H1 (cell line): ENCODE measurements at regions not wholly inside any gene's neighbourhood (a gene's known extent, or its start where the extent isn't known, plus 50 kb on each side); places are given as distances from the start of the nearest gene placed in this dataset.

Experiments used
- CTCF ChIA-PET: fragments of 300-600 bp; sonication (Branson Sonifier 250); formaldehyde crosslinking; loops from one replicate; lab custom pipeline; 2021; ENCODE audit not compliant: partially characterized antibody; lab: Charles Lee
- POLR2A ChIA-PET: fragments of 300-600 bp; sonication (Branson Sonifier 250); formaldehyde crosslinking; loops from one replicate; lab custom pipeline; 2021; ENCODE audit warnings: inconsistent platforms; ENCODE audit not compliant: partially characterized antibody; lab: Charles Lee
- DNase-seq, 2 experiments: peaks; one replicate each; pipeline versions ENCODE4 v3.0.0 to v3.0.0-alpha.2; 2010 to 2022; ENCODE audit warnings: low spot score in 2 of 2, low read depth in 1 of 2, mixed read lengths in 1 of 2
- FAIRE-seq: peaks from 2 replicates; lab custom pipeline; 2011; peaks lifted over from hg19 to GRCh38; lab: Jason Lieb, UNC
- H2AFZ ChIP-seq: 2 replicates; pipeline ENCODE4 v1.8.1; 2012; ENCODE audit warnings: low read length, inconsistent platforms
- H2AK5ac ChIP-seq: 2 replicates; pipeline ENCODE4 v1.6.1; 2013; ENCODE audit warnings: low read depth, low read length
- H2BK120ac ChIP-seq: replicated peaks from 2 replicates; pipeline ENCODE3; 2013; ENCODE audit warnings: low read depth, low read length, inconsistent platforms
- H2BK12ac ChIP-seq: 2 replicates; pipeline ENCODE4 v1.6.1; 2013; ENCODE audit warnings: low read depth, low read length
- H2BK15ac ChIP-seq: 2 replicates; pipeline ENCODE4 v1.6.1; 2013; ENCODE audit warnings: low read length
- H2BK20ac ChIP-seq: 2 replicates; pipeline ENCODE4 v1.6.1; 2013; ENCODE audit warnings: low read length
- H2BK5ac ChIP-seq: 2 replicates; pipeline ENCODE4 v1.6.1; 2013; ENCODE audit warnings: low read depth, low read length
- H3K14ac ChIP-seq: 2 replicates; pipeline ENCODE4 v1.6.1; 2013; ENCODE audit warnings: inconsistent platforms; ENCODE audit not compliant: insufficient read length
- H3K18ac ChIP-seq: 2 replicates; pipeline ENCODE4 v1.6.1; 2013; ENCODE audit warnings: low read length; ENCODE audit errors: extremely low read depth
- H3K23ac ChIP-seq: 2 replicates; pipeline ENCODE4 v1.6.1; 2013; ENCODE audit warnings: inconsistent platforms; ENCODE audit not compliant: insufficient read length
- H3K23me2 ChIP-seq: 2 replicates; pipeline ENCODE4 v1.6.1; 2013; ENCODE audit warnings: low read depth, low read length
- H3K27ac ChIP-seq: 2 replicates; pipeline ENCODE4 v1.6.1; 2011; ENCODE audit warnings: low read depth, low read length, inconsistent platforms
- H3K27me3 ChIP-seq, 4 experiments: replicated peaks in 1 of 4; 1 replicate in 1 of 4; 2 replicates in 3 of 4; pipeline versions ENCODE4 v1.6.1 to v1.8.1; 2011 to 2013; ENCODE audit warnings: low read length in 3 of 4, mild to moderate bottlenecking in 3 of 4, inconsistent platforms in 2 of 4, mixed read lengths in 2 of 4, moderate library complexity in 1 of 4; ENCODE audit not compliant: control insufficient read depth in 3 of 4, insufficient read depth in 3 of 4; ENCODE audit errors: extremely low read depth in 1 of 4
- H3K36me3 ChIP-seq, 4 experiments: 2 replicates each; pipeline versions ENCODE4 v1.6.1 to v1.8.1; 2011 to 2013; ENCODE audit warnings: mild to moderate bottlenecking in 4 of 4, low read length in 3 of 4, moderate library complexity in 2 of 4, control low read depth in 1 of 4, inconsistent platforms in 1 of 4; ENCODE audit not compliant: insufficient read depth in 4 of 4, control insufficient read depth in 2 of 4
- H3K4ac ChIP-seq: replicated peaks from 2 replicates; pipeline ENCODE3; 2013; ENCODE audit warnings: low read length, low read depth, mixed read lengths, inconsistent platforms; ENCODE audit not compliant: insufficient read length
- H3K4me1 ChIP-seq, 4 experiments: replicated peaks in 1 of 4; 1 replicate in 1 of 4; 2 replicates in 3 of 4; pipeline versions ENCODE4 v1.6.1 to v1.8.1; 2011 to 2013; ENCODE audit warnings: low read length in 3 of 4, inconsistent platforms in 2 of 4, mixed read lengths in 1 of 4; ENCODE audit not compliant: insufficient read depth in 4 of 4, control insufficient read depth in 3 of 4
- H3K4me2 ChIP-seq, 2 experiments: 2 replicates each; pipeline versions ENCODE4 v1.6.1 to v1.8.1; 2011 to 2013; ENCODE audit warnings: low read depth in 2 of 2, low read length in 2 of 2, control low read depth in 1 of 2, inconsistent platforms in 1 of 2, mild to moderate bottlenecking in 1 of 2; ENCODE audit not compliant: insufficient read depth in 1 of 2
- H3K4me3 ChIP-seq, 4 experiments: fragments of 200-600, 300-600 bp in 1 of 4; sonication (generic), shearing (Covaris generic), sonication (Bioruptor Twin) in 1 of 4; 2 replicates each; pipeline versions ENCODE4 v1.5.1 to v1.8.1; 2011 to 2016; ENCODE audit warnings: low read length in 4 of 4, low read depth in 3 of 4, control low read depth in 2 of 4, inconsistent platforms in 2 of 4, mild to moderate bottlenecking in 2 of 4, mixed read lengths in 1 of 4, moderate library complexity in 1 of 4; ENCODE audit not compliant: insufficient read depth in 2 of 4; ENCODE audit errors: extremely low read depth in 1 of 4
- H3K56ac ChIP-seq: replicated peaks from 2 replicates; pipeline ENCODE3; 2013; ENCODE audit warnings: low read depth, mild to moderate bottlenecking, mixed read lengths, low read length, inconsistent platforms; ENCODE audit not compliant: insufficient read length
- H3K79me1 ChIP-seq: 2 replicates; pipeline ENCODE4 v1.6.1; 2013; ENCODE audit warnings: low read depth, low read length, control low read depth
- H3K79me2 ChIP-seq, 2 experiments: 2 replicates each; pipeline versions ENCODE4 v1.6.1 to v1.8.1; 2012 to 2013; ENCODE audit warnings: low read length in 2 of 2, mild to moderate bottlenecking in 2 of 2, inconsistent platforms in 1 of 2; ENCODE audit not compliant: insufficient read depth in 2 of 2, control insufficient read depth in 1 of 2
- H3K9ac ChIP-seq, 4 experiments: replicated peaks in 1 of 4; 1 replicate in 1 of 4; 2 replicates in 3 of 4; pipeline versions ENCODE4 v1.6.1 to v1.8.1; 2011 to 2013; ENCODE audit warnings: low read depth in 3 of 4, low read length in 3 of 4, control low read depth in 2 of 4, mild to moderate bottlenecking in 2 of 4, moderate library complexity in 2 of 4, inconsistent platforms in 1 of 4; ENCODE audit errors: extremely low read depth in 1 of 4
- H3K9me3 ChIP-seq, 2 experiments: 2 replicates each; pipeline versions ENCODE4 v1.6.1 to v1.8.1; 2012 to 2013; ENCODE audit warnings: mild to moderate bottlenecking in 2 of 2, moderate library complexity in 2 of 2, control low read depth in 1 of 2, inconsistent platforms in 1 of 2, low read depth in 1 of 2, low read length in 1 of 2, mixed read lengths in 1 of 2; ENCODE audit not compliant: insufficient read depth in 2 of 2
- H4K20me1 ChIP-seq, 2 experiments: replicated peaks in 1 of 2; 2 replicates each; pipeline versions ENCODE3 to v1.8.1; 2011 to 2013; ENCODE audit warnings: inconsistent platforms in 2 of 2, low read length in 2 of 2, mild to moderate bottlenecking in 1 of 2; ENCODE audit not compliant: insufficient read depth in 2 of 2, control insufficient read depth in 1 of 2
- H4K5ac ChIP-seq: 2 replicates; pipeline ENCODE4 v1.6.1; 2013; ENCODE audit warnings: low read length, low read depth, mixed read lengths, inconsistent platforms; ENCODE audit not compliant: insufficient read length
- H4K8ac ChIP-seq: 2 replicates; pipeline ENCODE4 v1.8.0; 2013; ENCODE audit warnings: mild to moderate bottlenecking, moderate library complexity, low read length, inconsistent platforms; ENCODE audit not compliant: insufficient read depth; ENCODE audit errors: extremely low read depth
- H4K91ac ChIP-seq: replicated peaks from 2 replicates; pipeline ENCODE3; 2013; ENCODE audit warnings: low read length, mixed read lengths, inconsistent platforms; ENCODE audit not compliant: insufficient read length
- GABPA ChIP-seq: IDR thresholded peaks from 2 replicates; pipeline ENCODE4 v1.6.1; 2011; ENCODE audit warnings: mild to moderate bottlenecking, low read length, moderate library complexity, borderline replicate concordance; ENCODE audit not compliant: insufficient read depth
- RXRA ChIP-seq: IDR thresholded peaks from 2 replicates; pipeline ENCODE4 v1.6.1; 2011; ENCODE audit warnings: low read depth, mild to moderate bottlenecking, low read length, moderate library complexity; ENCODE audit not compliant: insufficient read depth
- SP2 ChIP-seq: IDR thresholded peaks from 2 replicates; pipeline ENCODE4 v1.6.1; 2012; ENCODE audit warnings: mild to moderate bottlenecking, low read length, inconsistent platforms
- TAF1 ChIP-seq: IDR thresholded peaks from 2 replicates; pipeline ENCODE4 v1.6.1; 2011; ENCODE audit warnings: mild to moderate bottlenecking, low read depth, low read length
- TAF7 ChIP-seq: optimal IDR thresholded peaks from 2 replicates; pipeline ENCODE3; 2011; ENCODE audit warnings: low read depth, mild to moderate bottlenecking, inconsistent platforms, low read length, moderate library complexity, borderline replicate concordance
- YY1 ChIP-seq: IDR thresholded peaks from 2 replicates; pipeline ENCODE4 v1.6.1; 2011; ENCODE audit warnings: low read depth, mild to moderate bottlenecking, low read length
- WGBS, 2 experiments: shearing (Covaris generic) in 1 of 2; methylation state at CpG; one replicate each; pipeline versions ENCODE4 v1.1.6 to v1.1.7; 2013 to 2015; ENCODE audit warnings: low lambda C conversion rate in 2 of 2, mixed read lengths in 2 of 2, inconsistent platforms in 1 of 2, low coverage in 1 of 2, missing lambda C conversion rate in 1 of 2; ENCODE audit not compliant: insufficient replicate concordance in 2 of 2, insufficient coverage in 1 of 2, insufficient read length in 1 of 2; ENCODE audit errors: extremely low coverage in 1 of 2, missing lambda C conversion rate in 1 of 2; 5-methylcytosine and 5-hydroxymethylcytosine counted together

DNA sequence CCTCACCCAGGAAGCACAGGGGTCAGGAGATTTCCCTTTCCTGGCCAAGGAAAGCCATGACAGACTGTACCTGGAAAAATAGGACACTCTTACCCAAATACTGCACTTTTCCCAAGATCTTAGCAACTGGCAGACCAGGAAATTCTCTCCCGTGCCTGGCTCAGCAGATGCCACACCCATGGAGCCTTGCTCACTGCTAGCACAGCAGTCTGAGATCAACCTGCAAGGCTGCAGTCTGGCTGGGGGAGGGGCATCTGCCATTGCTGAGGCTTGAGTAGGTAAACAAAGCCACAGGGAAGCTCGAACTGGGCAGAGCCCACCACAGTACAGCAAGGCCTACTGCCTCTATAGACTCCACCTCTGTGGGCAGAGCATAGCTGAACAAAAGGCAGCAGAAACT is 567.3 kb upstream of the LMCD1 start:
- FAIRE-seq (no peak), DNase-seq (no peak)
- Histone ChIP-seq H3K27ac (no peak overlapping the region), H3K79me1 (no peaks in the 10 kb centered on the region), H2BK20ac (no peak overlapping the region), H2BK12ac (no peak overlapping the region), H3K36me3 (no peaks in the 10 kb centered on the region), H2BK15ac (no peak overlapping the region), H2BK5ac (no peak overlapping the region), H2AK5ac (no peak overlapping the region), H3K4me3 (no peak overlapping the region), H3K18ac (no peak overlapping the region), H3K4ac (no peak overlapping the region), H3K27me3 (no peaks in the 10 kb centered on the region), H3K14ac (no peak overlapping the region), H3K23me2 (no peaks in the 10 kb centered on the region), H3K23ac (no peak overlapping the region), H3K4me2 (no peak overlapping the region), H4K91ac (no peak overlapping the region), H3K4me1 (no peaks in the 10 kb centered on the region), H3K79me2 (no peaks in the 10 kb centered on the region), H4K5ac (no peak overlapping the region), H2AFZ (no peak overlapping the region), H4K20me1 (no peaks in the 10 kb centered on the region), H3K9me3 (peaks cover 0 to 4% of the 10 kb centered on the region in 2 experiments; a peak in 2 of 4 replicates), H2BK120ac (no peak overlapping the region), H3K9ac (no peak overlapping the region), H3K56ac (no peak overlapping the region)
- CTCF ChIA-PET: no interaction called here
- WGBS, 2 experiments: 78% methylated on average over 2 of the region's 2 CpGs; no CpG with 5 or more reads in 1 of the 2 experiments
- TF ChIP-seq SP2 (no peak), TAF7 (no peak), GABPA (no peak), YY1 (no peak), RXRA (no peak), TAF1 (no peak)
- TF ChIP-seq, all 59 proteins: peak for 0
- POLR2A ChIA-PET: no interaction called here
- H4K8ac ChIP-seq: no peak overlapping the region; the same call in 1 of the 2 replicates
